Thyroid gland (tissue), 4 donors: ENCODE measurements at regions not wholly inside any gene's neighbourhood (a gene's known extent, or its start where the extent isn't known, plus 50 kb on each side); places are given as distances from the start of the nearest gene placed in this dataset.

Source experiments
- CTCF ChIP-seq, 6 experiments: fragments of 200-600 bp in 3 of 6; fragments of 450-650 bp in 3 of 6; sonication (generic) in 3 of 6; IDR thresholded peaks; one replicate each; pipeline ENCODE4 v1.5.1; 2016 to 2019; ENCODE audit warnings: antibody characterized with exemption in 6 of 6, mild to moderate bottlenecking in 2 of 6, inconsistent platforms in 1 of 6, moderate library complexity in 1 of 6
- POLR2A ChIP-seq, 2 donors: fragments of 450-650 bp; IDR thresholded peaks; one replicate each; pipeline ENCODE4 v1.6.1; 2017; ENCODE audit warnings: antibody characterized with exemption in 2 of 2, mild to moderate bottlenecking in 2 of 2, moderate library complexity in 1 of 2

- TF ChIP-seq CTCF (IDR thresholded peaks at IDR 0.05) (no peak), POLR2A (IDR thresholded peaks at IDR 0.05) (no peak)
These were observed 329.9 kb upstream of the PROX1 start for GRCh38 chr1:213657879-213658278.
